ENCODE measurements at regions not wholly inside any gene's neighbourhood (a gene's known extent, or its start where the extent isn't known, plus 50 kb on each side); places are given as distances from the start of the nearest gene placed in this dataset.
"Not testable (repeated sequence)": the region's sequence is repeated elsewhere in the genome, so short reads cannot be mapped to it uniquely, and the experiment has no call there.

DNA sequence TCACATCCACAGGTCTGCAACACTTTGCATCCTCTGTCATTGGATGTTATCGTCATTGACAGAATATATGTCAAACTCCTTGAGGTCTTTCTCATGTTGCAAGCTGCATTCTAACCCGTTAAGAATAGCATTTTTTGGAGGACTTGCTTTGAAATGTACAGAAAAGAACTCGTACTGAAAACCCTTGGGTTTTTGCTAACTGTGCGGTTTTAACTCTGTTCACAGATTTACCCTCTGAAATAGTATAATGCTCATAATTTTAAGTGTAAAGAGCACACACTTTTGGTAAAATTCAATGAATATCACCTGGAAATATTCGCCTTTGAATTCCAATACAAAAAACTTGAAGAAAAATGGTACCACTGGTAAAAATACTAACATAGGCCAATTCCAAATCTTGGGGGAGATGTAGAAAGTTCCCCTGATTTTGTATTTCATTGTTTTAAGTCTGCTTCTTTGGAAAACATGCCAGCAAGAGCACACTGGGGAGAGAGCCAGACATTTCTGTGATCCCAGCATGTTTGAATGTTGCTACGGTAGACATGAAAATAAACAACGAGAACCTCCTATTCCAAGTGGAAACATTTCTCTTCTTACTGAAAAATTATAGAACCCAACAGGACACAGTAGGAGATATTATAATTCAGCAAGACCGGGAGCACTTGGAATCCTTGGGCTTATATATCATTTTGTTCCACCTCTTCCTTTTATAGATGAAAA, 446.0 kb downstream of the AEBP2 start:
- DNase-seq = no peak

DNA sequence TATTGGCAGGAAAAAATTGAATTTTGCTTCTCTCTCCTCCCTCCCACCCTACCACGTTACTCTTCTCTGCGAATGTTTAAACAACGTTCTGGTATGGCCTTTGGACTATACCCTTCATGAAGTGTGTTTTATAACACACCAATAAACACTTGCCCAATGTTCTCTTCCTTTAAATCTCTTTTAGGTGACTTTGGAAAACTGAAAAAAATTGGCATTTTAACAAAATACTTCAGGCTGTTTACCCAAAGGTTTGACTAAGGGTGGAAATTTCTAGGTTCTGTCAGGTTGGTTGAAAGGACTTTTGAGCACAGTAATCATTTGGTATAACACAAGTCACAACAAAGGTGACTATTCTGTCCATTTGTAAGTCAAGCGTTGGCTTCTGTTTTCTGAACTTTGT, 446.8 kb downstream of the AEBP2 start:
- no peak for DNase-seq

DNA sequence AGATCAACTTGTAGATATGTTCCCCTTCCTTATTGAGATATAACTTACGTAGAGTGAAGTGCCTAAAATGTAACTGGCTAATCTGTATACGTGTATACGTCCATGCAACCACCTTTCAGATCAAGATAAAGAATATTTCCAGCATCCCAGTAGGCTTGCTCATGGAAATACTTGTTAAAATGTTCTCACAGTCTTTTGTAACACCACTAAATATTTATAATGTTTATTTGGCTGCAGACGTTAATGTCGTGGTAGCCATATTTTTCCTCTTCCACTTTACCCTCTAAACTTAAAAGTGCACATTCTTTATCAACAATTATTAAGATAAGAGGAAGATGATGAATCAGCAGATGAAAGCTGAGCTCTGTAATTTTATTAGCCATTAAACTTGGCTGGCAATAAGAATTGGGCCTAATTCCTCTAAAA, 447.4 kb downstream of the AEBP2 start:
- DNase-seq = no peak

DNA sequence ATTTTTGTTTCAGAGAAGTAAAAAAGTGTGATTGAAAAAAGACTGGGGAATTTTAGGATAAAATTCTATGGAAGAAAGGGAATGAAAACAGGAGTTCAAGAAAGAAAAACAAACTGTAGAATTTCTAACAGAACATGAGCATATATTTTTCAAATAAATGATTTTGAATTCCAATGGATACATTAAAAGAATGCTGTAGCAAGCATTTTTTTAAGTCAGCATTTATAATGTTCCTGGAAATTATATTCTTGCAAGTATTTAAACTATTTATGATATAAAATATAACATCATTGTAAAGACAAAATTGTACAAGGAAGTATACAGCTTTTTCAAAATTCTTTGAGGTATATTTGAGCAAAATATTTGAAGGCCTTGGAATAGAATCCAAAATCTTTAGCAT, 450.7 kb downstream of the AEBP2 start:
- no peak for DNase-seq

DNA sequence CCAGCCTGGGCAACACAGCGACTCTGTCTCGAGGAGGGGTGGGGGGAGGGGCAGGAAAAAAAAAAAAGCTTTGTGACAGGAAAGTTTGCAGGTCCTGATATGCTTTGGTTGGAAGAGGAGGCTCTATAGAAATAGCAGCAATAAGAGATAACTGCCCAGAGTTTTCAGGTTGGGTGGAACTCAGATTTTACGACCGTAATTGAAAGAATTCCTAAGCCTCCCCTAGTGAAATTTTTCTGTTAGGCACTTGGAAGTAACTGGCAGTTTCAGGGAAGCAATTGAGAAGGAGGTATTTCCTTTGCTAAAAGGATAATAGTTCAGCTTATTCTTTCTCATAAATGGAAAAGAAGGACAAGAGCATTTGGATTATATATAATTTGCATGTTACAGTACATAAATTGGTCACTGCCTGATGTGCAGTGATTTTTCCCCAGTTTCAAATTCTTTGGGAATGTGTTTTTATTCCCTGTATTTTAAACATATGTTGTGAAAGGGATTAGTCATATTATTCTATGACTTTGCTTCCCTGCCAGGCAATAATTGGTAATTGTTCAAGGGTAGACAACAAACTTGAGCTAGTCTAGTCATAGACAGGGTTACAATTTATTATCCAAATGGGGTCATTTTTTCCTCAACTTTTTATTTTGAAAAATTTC, 452.8 kb downstream of the AEBP2 start:
- no peak for DNase-seq

DNA sequence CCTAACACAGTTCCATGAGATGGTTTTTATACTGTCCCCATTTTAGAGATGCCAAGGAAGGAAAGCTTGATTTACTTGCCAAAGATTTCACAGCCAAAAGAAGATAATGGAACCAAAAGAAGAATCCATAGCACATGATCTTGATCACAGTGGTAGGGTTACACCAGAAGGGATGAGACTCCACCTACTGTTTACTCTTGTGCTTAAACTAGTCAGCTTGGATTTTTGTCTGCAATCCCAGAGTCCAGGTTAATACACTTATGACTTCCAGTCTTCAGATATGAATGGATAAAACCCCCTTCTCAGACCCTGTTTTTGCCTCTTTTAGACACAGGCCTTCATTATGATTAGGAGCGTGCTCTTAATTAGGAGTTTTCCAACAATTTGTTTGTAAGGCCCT, 454.2 kb downstream of the AEBP2 start:
- DNase-seq = no peak

DNA sequence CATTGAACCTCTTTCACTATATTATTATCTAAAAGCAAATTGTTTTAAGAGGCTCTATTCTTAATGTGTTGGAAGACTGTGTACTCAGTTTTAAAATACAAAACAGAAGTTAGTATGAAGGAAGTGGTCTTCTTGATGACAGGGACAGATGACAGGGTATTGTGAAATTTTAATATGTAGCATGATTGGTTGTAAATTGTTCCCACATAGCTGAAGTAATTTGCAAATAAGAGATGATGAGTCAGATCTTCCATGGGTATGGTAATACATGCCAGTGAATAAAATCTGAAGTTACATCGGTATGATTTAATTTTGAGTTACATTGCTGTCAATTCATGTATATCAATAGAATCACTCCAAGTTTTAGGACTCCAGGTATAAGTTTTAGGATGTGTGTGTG, 454.8 kb downstream of the AEBP2 start:
- no peak for DNase-seq

DNA sequence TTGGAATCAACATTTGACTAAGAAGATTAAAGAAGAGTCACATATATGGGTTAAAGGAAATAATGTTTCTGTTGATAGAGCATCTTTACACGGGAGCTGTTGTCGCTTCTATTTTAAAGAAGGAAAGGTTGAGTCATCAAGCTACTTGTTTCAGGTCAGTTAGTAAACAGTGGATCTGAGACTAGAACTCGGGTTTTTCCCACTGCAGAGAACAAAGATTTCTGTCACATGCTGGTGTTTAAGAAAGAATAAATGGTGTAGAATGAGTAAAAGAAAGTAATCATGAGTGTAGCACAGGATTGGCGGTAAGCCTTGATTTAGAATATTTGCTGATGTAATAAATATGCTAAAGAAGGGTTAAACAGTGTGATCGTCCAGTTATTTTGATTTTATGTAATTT, 455.5 kb downstream of the AEBP2 start:
- no peak for DNase-seq

DNA sequence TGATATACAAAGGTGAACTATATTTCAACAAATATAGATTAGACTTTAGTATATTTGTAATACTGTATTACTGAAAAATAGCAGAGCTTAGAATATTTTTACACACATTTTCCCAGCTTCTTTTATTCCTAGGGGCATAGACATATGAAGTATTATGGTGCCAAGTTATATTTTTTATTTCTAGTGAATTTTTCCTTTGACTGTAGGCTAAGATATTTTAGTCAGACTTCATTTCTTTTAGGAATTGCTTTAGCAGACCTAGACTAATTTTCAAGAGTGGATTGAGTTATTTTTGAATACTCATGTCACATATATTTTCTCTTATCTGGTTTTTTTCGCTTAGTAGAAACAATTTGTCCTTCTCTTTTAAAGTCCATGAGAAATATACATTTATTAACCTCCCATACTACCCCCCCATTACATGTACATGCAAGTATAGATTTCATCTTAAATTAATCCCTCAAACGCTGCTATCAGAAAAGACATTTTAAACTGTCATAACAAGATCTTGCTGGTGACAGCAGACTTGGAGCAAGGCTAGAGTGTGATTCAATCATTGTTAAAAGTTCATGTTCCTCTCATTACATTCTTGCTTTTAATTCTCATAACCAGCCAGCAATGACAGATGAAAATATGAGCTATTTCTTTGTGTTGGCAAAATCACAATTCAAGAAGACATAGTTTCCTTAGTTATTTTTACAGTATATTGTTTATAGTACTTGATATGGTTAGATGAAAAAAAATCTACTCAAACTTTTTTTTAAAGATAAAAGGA, 456.1 kb downstream of the AEBP2 start:
- no peak for DNase-seq

DNA sequence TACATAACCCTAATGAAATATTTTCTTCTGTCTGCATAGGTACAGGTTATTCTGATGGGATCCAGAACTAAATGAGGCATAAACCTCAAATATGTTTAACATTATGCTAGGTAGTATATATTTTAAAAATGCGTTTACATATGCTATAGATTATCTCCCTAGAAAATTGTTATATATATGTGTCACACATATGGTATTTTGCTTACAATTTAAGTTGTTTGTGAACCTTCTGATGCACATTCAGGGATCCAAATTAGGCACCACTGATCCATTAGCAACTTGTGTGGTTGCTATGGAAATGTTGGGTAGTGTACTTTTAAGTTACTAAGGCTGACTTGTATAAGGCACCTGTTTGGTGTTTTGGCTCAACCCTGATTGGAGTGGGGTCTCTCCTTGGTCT, 456.7 kb downstream of the AEBP2 start:
- no peak for DNase-seq

DNA sequence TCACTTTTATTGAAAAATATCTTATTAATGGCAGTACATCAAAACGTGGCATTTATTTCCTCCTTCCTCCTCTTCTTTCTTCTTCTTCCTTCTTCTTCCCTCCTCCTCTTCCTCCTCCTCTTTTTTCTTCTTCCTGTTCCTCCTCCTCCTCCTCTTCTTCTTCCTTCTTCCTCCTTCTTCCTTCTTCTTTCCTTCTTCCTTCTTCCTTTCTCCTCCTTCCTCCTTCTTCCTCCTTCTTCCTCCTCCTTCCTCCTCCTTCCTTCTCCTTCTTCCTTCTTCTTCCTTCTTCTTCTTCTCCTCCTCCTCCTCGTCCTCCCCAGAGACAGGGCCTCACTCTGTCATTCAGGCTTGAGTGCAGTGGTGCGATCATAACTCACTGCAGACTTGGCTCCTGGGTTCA, 457.2 kb downstream of the AEBP2 start:
- no peak for DNase-seq

DNA sequence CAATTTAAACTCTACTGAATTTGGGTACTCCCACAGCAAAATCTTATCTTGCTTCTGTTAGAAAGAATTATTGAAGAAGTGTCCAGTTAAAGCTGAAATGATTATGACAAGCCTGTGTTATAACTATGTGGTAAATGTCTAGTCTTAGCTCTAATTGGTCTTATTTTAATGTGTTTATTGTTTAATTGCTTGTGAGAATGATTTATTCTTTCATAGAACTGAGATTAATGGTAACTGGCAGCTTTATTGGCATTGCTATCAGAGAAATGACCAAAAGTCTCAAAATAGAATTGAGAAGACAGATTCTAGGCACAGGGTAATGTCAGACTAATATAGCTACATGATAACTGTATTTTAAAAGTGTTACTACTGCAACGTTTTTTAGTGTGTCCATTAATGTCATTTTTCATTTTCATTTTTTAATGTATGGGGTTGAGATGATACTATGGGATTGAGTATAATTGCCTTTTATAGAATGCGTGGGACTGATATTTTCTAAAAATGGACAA, 458.7 kb downstream of the AEBP2 start:
- DNase-seq = no peak

DNA sequence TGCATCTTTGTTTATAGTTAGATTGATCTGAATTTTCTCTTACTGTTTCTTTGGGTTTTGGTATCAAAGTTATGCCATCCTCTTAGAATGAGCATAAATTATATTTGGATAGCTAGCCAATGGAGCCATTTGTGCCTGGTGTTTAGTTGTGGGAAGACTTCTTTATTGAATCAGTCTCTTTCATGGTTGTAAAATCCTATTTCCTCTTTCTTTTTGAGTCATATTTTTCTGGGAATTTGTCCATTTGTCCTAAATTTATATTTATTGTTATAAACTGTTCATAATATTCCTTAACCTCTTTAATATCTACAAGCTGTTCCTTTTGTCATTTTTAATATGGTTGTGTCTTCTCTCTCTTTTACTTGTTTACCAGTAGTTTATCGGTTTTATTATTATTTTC, 462.5 kb downstream of the AEBP2 start:
- no peak for DNase-seq

DNA sequence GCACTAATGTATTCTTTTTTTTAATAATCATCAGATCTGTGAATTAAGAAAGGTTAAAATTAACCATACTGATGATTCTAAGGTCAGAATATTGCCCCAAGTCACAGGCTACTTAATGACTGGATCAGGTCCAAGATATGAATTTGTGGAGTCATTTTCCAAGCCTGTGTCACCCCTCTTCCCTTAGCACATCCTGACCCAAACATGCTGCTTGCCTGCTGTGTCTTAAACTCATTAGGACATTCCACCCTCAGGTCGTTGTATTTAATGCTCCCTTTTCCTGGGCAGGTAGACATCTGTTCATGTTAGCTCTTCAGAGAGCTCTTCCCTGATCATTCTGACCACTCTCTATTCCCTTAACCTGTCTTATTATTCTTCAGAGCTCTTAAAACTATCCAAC, 463.5 kb upstream of the PDE3A start:
- DNase-seq = no peak

DNA sequence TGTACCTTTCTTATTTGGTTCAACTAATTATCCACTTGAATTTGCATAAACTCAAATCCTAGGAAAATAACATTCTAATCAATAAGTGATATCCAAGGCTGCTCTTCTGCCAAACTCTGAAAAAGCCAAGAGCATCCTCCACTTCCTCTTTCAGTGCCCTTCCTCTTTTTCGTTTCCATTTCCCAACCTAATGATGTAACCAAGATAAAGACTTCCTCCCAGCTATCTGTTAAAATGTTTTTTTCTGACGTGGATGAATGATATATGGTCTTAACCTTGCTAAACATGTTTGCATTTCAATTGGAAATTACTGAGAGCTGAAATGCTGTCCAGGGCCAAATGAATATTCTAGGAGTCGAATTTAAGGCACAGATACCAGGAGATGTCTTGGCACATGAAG, 459.5 kb upstream of the PDE3A start:
- DNase-seq = no peak

DNA sequence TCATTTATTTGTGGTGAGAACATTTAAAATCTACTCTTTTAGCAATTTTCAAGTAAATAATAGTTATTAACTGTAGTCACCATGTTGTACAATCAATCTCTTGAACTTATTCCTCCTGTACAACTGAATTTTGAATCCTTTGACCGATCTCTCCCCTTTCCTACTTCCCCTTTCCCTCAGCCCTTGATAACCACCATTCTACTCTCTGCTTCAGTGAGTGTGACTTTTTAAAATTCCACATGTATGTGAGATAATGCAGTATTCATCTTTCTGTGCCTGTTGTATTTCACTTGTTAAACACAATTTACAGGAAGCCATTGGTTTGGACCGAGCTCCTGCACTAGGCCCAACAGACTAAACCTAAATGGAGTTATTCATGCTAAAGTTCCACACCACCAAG, 458.9 kb upstream of the PDE3A start:
- no peak for DNase-seq

DNA sequence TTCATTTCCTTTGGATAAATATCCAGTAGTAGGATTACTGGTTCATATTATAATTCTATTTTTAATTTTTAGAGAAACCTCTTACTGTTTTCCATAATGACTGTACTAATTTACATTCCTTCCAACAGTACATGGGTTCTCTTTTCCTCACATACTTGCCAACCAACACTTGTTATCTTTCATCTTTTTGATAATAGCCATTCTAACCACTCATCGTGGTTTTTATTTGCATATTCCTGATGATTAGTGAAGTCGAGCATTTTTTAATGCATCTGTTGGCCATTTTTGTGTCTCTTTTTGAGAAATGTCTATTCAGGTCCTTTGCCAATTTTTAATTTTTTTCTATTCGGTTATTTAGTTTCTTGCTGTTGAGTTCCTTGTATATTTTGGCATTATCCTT, 457.7 kb upstream of the PDE3A start:
- DNase-seq = no peak

DNA sequence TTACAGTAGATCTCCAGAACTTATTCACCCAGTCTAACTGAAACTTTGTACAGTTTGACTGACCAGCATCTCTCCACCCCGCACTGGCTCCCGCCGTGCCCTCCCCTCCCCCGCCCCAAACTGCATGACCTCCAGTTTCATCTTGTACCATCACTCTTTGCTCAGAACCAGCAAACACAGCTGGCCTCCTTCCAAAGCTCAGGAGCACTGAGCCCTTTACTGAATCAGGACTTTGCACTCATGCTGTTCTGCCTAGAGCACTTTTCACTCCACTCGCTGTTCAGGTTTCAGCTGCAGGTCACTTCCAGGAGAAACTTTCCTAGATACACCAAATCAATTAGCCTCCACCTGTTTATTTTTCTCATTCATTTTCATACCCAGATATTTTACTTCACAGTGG, 455.3 kb upstream of the PDE3A start:
- DNase-seq = no peak

DNA sequence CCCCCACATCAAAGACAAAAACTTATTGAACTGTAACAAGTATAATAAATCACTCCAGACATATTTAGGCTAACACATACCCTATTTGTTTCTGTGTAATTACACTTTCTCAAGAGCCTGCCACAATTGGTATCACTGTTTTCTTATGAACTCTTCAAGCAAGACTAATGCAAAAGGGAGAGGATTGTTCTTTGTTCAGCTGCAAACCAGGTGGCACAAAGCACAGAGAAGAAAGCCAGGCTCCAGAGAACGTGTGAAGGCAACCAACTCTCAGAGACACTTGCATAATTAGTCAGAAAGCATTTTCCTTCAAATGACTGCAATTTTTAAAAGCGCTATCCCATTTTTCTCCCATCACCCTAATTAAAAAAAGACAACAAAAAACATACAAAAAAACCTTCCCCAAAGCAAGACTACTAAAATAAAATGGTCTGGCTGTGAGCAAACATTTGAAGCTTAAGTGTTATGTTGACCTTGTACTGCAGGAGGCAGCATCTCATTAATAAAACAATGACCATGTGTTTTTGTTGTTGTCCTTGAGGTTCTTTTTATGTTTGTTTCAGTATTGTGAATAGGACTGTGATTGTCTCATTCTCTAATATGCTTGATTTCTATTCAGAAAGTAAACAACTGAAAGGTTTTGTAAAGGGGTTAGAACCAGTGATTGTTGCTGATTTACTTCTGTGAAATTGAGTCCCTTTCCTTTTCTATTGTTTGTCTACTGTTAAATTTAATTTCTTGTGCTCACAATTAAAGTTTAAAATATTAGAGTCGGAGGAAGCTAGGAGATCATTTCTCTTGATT, 452.7 kb upstream of the PDE3A start:
- no peak for DNase-seq

DNA sequence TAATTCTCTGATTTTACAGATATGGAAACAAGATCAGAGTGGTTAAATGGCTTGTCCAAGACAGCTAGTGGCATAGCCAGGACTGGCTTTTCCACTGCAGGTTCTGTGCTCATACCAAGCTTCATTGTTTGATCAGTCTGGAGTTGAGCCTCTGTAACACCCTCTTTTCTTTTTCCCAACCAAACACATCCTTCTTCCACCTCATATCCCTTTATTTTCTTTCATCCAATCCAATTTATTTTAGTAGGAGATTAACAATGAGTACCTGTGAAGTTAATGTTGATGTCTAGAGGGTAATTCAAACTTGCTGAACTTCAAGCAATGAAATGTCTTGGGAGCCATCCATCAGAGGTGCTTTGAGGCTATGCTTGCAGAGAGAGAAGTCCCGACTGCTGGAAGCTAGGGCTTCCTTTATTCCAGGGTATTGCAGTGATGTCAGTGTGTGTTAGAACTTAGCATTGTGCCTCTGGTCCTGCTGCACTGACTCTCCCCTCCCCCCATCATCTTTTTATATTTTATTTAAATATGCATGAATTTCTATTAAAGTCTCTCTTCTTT, 452.1 kb upstream of the PDE3A start:
- DNase-seq = no peak

DNA sequence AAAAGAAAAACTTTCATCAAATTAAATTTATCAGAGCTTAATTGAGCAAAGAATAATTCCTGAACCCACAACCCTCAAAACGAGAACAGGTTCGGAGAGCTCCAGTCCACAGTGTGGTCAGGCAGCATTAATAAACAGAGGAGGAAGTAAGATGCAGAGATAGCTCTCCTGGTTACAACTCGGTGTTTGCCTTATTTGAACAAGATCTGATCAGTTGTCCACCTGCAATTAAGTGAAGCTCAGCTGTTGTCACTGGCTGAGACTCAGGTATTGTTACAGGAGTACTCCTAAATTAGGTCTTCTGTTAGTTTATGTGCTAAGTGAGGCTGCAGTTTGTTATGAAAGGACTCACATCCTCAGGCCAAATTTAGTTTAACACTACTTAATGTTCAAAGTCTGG, 451.4 kb upstream of the PDE3A start:
- DNase-seq = no peak

DNA sequence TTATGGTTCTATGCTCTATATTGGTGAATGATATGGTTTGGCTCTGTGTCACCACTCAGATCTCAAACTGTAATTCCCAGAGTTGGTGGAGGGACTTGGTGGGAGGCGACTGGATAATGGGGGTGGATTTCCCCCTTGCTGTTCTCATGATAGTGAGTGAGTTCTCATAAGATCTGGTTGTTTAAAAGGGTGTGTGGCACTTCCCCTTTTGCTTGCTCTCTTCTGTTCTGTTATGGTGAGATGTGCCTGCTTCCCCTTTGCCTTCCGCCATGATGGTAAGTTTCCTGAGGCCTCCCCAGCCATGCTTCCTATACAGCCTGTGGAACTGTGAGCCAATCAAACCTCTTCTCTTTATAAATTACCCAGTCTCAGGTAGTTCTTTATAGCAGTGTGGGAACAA, 446.6 kb upstream of the PDE3A start:
- DNase-seq = not testable (repeated sequence)

DNA sequence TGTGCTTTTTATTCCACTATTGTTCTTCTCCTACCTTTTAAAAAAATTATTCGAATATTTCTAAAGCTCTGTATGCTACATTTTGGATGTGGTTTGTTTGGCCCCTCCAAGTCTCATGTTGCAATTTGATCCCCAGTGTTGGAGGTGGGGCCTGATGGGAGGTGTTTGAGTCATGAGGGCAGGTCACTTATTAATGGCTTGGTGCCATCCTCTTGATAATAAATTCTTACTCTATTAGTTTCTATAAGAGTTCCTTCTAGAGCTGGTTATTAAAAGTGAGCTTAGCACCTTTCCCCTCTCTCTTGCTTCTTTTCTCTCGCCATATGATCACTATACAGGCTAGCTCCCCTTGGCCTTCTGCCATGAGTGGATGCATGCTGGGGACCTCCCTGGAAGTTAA, 445.6 kb upstream of the PDE3A start:
- no peak for DNase-seq
